HepG2 (cell line): ENCODE measurements at regions not wholly inside any gene's neighbourhood (a gene's known extent, or its start where the extent isn't known, plus 50 kb on each side); places are given as distances from the start of the nearest gene placed in this dataset.

Source experiments
- CCAR2 ChIP-seq: fragments of 200-400 bp; formaldehyde crosslinking; optimal IDR thresholded peaks from 2 replicates; pipeline ENCODE3; 2018; ENCODE audit warnings: low read depth, mild to moderate bottlenecking, low read length, moderate library complexity
- CREM ChIP-seq, 2 experiments: sonication (generic) in 1 of 2; formaldehyde crosslinking in 1 of 2; IDR thresholded peaks; 2 replicates each; pipeline versions ENCODE4 v1.4.0 to v1.6.1; 2016 to 2020; ENCODE audit warnings: antibody characterized with exemption in 1 of 2, mild to moderate bottlenecking in 1 of 2, missing genetic modification reagents in 1 of 2
- ESRRA ChIP-seq: sonication (generic); formaldehyde crosslinking; IDR thresholded peaks from 2 replicates; pipeline ENCODE4 v1.5.1; 2020; ENCODE audit warnings: mild to moderate bottlenecking, low read depth, missing genetic modification reagents
- MYC ChIP-seq: sonication (generic); formaldehyde crosslinking; IDR thresholded peaks from 2 replicates; pipeline ENCODE4 v1.9.0; 2021; ENCODE audit warnings: missing genetic modification reagents, borderline replicate concordance
- POLR2A ChIP-seq, 2 experiments: IDR thresholded peaks; 2 replicates each; pipeline ENCODE4 v1.6.1; 2011; ENCODE audit warnings: low read depth in 2 of 2, low read length in 2 of 2, mild to moderate bottlenecking in 1 of 2, moderate library complexity in 1 of 2; ENCODE audit not compliant: insufficient read depth in 1 of 2
- POLR2AphosphoS5 ChIP-seq: IDR thresholded peaks from 2 replicates; pipeline ENCODE4 v1.6.1; 2012; ENCODE audit warnings: low read depth, low read length
- U2AF1 ChIP-seq: fragments of 200-400 bp; formaldehyde crosslinking; optimal IDR thresholded peaks from 2 replicates; pipeline ENCODE3; 2017; ENCODE audit warnings: mild to moderate bottlenecking, low read depth, low read length
- ZNF224 ChIP-seq: sonication (generic); formaldehyde crosslinking; IDR thresholded peaks from 2 replicates; pipeline ENCODE4 v1.5.0; 2020; ENCODE audit warnings: mild to moderate bottlenecking, missing genetic modification reagents
- ZNF552 ChIP-seq: sonication (generic); formaldehyde crosslinking; IDR thresholded peaks from 2 replicates; pipeline ENCODE4 v1.9.0; 2022; ENCODE audit warnings: missing genetic modification reagents, mild to moderate bottlenecking, borderline replicate concordance
- TF ChIP-seq, protein P1 (sequence below): IDR thresholded peaks from 2 replicates; pipeline ENCODE4 v1.6.1; 2016; ENCODE audit warnings: low read depth, borderline replicate concordance
- TF ChIP-seq, protein P2 (sequence below): sonication (generic); formaldehyde crosslinking; IDR thresholded peaks from 2 replicates; pipeline ENCODE4 v1.5.0; 2020; ENCODE audit warnings: mild to moderate bottlenecking, missing genetic modification reagents, moderate library complexity

DNA sequence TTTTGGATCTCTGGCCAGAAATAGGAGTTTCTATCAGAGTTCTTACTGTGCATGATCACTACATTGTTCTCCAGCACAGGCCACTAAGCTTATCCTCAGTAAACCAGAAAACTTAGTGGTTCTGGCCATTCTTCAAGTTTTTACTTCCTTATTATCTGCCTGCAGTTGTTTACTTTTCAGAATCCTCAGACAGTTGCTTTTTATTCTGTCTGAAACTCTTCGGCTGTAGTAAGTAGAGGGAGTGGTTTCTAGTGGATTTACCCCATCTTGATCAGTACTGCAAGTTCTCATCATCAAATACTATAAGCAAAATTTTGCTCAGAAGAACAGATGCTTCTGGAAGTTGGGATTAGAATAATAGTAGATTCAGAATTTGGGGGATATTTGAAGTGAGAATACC is 193.0 kb upstream of the RARB start:
- TF ChIP-seq ZNF224 (CRISPR knock-in tag) (no peak), CCAR2 (no peak), U2AF1 (no peak), POLR2A (IDR thresholded peaks at IDR 0.05; ENCODE audit: insufficient read depth in 1 of 2, low read depth in 2 of 2, low read length in 2 of 2) (no peak), CREM (IDR thresholded peaks at IDR 0.05) (no peak), CREM (CRISPR knock-in tag; IDR thresholded peaks at IDR 0.05) (no peak), ESRRA (no peak), MYC (CRISPR knock-in tag) (no peak), ZNF552 (CRISPR knock-in tag) (no peak), POLR2AphosphoS5 (no peak)
- TF ChIP-seq, protein P1, sequence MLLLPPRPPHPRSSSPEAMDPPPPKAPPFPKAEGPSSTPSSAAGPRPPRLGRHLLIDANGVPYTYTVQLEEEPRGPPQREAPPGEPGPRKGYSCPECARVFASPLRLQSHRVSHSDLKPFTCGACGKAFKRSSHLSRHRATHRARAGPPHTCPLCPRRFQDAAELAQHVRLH (CRISPR knock-in tag), result no peak
- TF ChIP-seq, protein P2, sequence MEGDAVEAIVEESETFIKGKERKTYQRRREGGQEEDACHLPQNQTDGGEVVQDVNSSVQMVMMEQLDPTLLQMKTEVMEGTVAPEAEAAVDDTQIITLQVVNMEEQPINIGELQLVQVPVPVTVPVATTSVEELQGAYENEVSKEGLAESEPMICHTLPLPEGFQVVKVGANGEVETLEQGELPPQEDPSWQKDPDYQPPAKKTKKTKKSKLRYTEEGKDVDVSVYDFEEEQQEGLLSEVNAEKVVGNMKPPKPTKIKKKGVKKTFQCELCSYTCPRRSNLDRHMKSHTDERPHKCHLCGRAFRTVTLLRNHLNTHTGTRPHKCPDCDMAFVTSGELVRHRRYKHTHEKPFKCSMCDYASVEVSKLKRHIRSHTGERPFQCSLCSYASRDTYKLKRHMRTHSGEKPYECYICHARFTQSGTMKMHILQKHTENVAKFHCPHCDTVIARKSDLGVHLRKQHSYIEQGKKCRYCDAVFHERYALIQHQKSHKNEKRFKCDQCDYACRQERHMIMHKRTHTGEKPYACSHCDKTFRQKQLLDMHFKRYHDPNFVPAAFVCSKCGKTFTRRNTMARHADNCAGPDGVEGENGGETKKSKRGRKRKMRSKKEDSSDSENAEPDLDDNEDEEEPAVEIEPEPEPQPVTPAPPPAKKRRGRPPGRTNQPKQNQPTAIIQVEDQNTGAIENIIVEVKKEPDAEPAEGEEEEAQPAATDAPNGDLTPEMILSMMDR, result no peak
